HCT116 (cell line): ENCODE measurements at regions not wholly inside any gene's neighbourhood (a gene's known extent, or its start where the extent isn't known, plus 50 kb on each side); places are given as distances from the start of the nearest gene placed in this dataset.
A peak's percentile ranks its signal among the peaks of the same experiment; 100 is the strongest.

Source experiments
- ATAC-seq: fragments of 200-7000 bp; cut with Tn5 transposase; 2 replicates; pipeline ENCODE4 v1.9.1; 2020; ENCODE audit warnings: mild to moderate bottlenecking, moderate library complexity
- BruUV-seq: library from RNA; stranded (reverse); fragments of 400-500 nt; replicated peaks from 2 replicates; lab custom pipeline; 2021; lab: Mats Ljungman, UMichigan
- CTCF ChIA-PET: fragments of 300-600 bp; sonication (Branson Sonifier 250); formaldehyde crosslinking; loops from one replicate; lab custom pipeline; 2021; ENCODE audit warnings: antibody characterized with exemption; lab: Charles Lee
- POLR2A ChIA-PET: fragments of 300-600, 350-600 bp; sonication (Branson Sonifier 250); formaldehyde crosslinking; loops from one replicate; lab custom pipeline; 2021; ENCODE audit warnings: antibody characterized with exemption; lab: Charles Lee
- RAD21 ChIA-PET, 2 experiments: fragments of 300-600 bp; sonication (Branson Sonifier 250); formaldehyde crosslinking; loops; one replicate each; lab custom pipeline; 2023; ENCODE audit warnings: low total read pairs in 2 of 2; ENCODE audit not compliant: uncharacterized antibody in 2 of 2, unreplicated experiment in 2 of 2, low non-redundant PET in 1 of 2; lab: Charles Lee
- DNase-seq: peaks from one replicate; pipeline ENCODE4 v3.0.0-alpha.2; 2010; ENCODE audit warnings: low read depth, low spot score
- H2AFZ ChIP-seq: fragments of 200-600 bp; shearing (Covaris generic), sonication (generic); 2 replicates; pipeline ENCODE4 v1.6.1; 2017; ENCODE audit warnings: low read depth, mixed run types, mixed read lengths, antibody characterized with exemption, low read length; ENCODE audit not compliant: poor library complexity, severe bottlenecking
- H3K27ac ChIP-seq: 2 replicates; pipeline ENCODE4 v1.5.1; 2012; ENCODE audit warnings: low read depth, low read length
- H3K27me3 ChIP-seq: fragments of 200-600 bp; sonication (generic); 2 replicates; pipeline ENCODE4 v1.6.1; 2016; ENCODE audit warnings: mixed run types, low read length, mixed read lengths; ENCODE audit not compliant: insufficient read depth
- H3K36me3 ChIP-seq, 2 experiments: fragments of 200-500 bp in 1 of 2; fragments of 200-600 bp in 1 of 2; sonication (Bioruptor generic) in 1 of 2; sonication (generic) in 1 of 2; 2 replicates each; pipeline versions ENCODE4 v1.5.1 to v1.6.1; 2014 to 2016; ENCODE audit warnings: low read length in 2 of 2, inconsistent platforms in 1 of 2, mixed read lengths in 1 of 2, mixed run types in 1 of 2; ENCODE audit not compliant: insufficient read depth in 2 of 2, control insufficient read depth in 1 of 2
- H3K4me1 ChIP-seq, 2 experiments: fragments of 200-600 bp in 1 of 2; sonication (generic) in 1 of 2; 2 replicates each; pipeline versions ENCODE4 v1.5.1 to v1.6.1; 2012 to 2017; ENCODE audit warnings: low read length in 2 of 2, inconsistent platforms in 1 of 2, mild to moderate bottlenecking in 1 of 2, mixed read lengths in 1 of 2, mixed run types in 1 of 2, moderate library complexity in 1 of 2; ENCODE audit not compliant: insufficient read depth in 2 of 2, control insufficient read depth in 1 of 2
- H3K4me2 ChIP-seq: fragments of 200-600 bp; sonication (generic); 2 replicates; pipeline ENCODE4 v1.6.1; 2017; ENCODE audit warnings: mixed run types, low read length, mixed read lengths
- H3K4me3 ChIP-seq, 2 experiments: fragments of 200-600 bp in 1 of 2; sonication (generic) in 1 of 2; replicated peaks in 1 of 2; 2 replicates each; pipeline ENCODE4 v1.5.1; 2011 to 2016; ENCODE audit warnings: low read length in 2 of 2, control low read depth in 1 of 2, low read depth in 1 of 2, mild to moderate bottlenecking in 1 of 2, mixed read lengths in 1 of 2, mixed run types in 1 of 2
- H3K79me2 ChIP-seq: fragments of 200-600 bp; sonication (generic); 2 replicates; pipeline ENCODE4 v1.6.1; 2017; ENCODE audit warnings: mild to moderate bottlenecking, mixed run types, low read length, moderate library complexity, mixed read lengths; ENCODE audit not compliant: insufficient read depth
- H3K9ac ChIP-seq: fragments of 200-600 bp; sonication (generic); 2 replicates; pipeline ENCODE4 v1.6.1; 2016; ENCODE audit warnings: low read length, mixed read lengths
- H3K9me2 ChIP-seq: fragments of 200-600 bp; sonication (generic), shearing (Covaris generic); 2 replicates; pipeline ENCODE4 v1.6.1; 2017; ENCODE audit warnings: mixed run types, mild to moderate bottlenecking, moderate library complexity; ENCODE audit not compliant: insufficient read depth
- H3K9me3 ChIP-seq, 2 experiments: fragments of 200-500 bp in 1 of 2; fragments of 200-600 bp in 1 of 2; sonication (Bioruptor generic) in 1 of 2; sonication (generic) in 1 of 2; 2 replicates each; pipeline ENCODE4 v1.6.1; 2014 to 2017; ENCODE audit warnings: low read length in 2 of 2, mixed read lengths in 2 of 2, inconsistent platforms in 1 of 2, low read depth in 1 of 2, mild to moderate bottlenecking in 1 of 2, mixed run types in 1 of 2, moderate library complexity in 1 of 2; ENCODE audit not compliant: control insufficient read depth in 1 of 2, insufficient read depth in 1 of 2
- H4K20me1 ChIP-seq: fragments of 200-600 bp; sonication (generic), shearing (Covaris generic); 2 replicates; pipeline ENCODE4 v1.6.1; 2017; ENCODE audit warnings: mixed run types, mild to moderate bottlenecking, moderate library complexity; ENCODE audit not compliant: insufficient read depth
- ELF1 ChIP-seq: IDR thresholded peaks from 2 replicates; pipeline ENCODE4 v1.6.1; 2012; ENCODE audit warnings: low read depth, borderline replicate concordance
- JUND ChIP-seq: IDR thresholded peaks from 2 replicates; pipeline ENCODE4 v1.6.1; 2012
- ZFX ChIP-seq: fragments of 450-650 bp; IDR thresholded peaks from 2 replicates; pipeline ENCODE4 v1.6.1; 2017
- ZNF274 ChIP-seq: fragments of 200-500 bp; sonication (Bioruptor generic); IDR thresholded peaks from 2 replicates; pipeline ENCODE4 v1.6.1; 2014; ENCODE audit warnings: mild to moderate bottlenecking, low read depth, low read length, inconsistent platforms
- intact Hi-C: fragments of 100-400 bp; cut with micrococcal nuclease; formaldehyde crosslinking; loops from 2 replicates; pipeline ENCODE4 v1.10.0; 2022
- TF ChIP-seq, protein P1 (sequence below), 3 experiments: fragments of 200-600 bp in 1 of 3; sonication (generic) in 1 of 3; IDR thresholded peaks in 2 of 3; conservative IDR thresholded peaks in 1 of 3; 2 replicates each; pipeline ENCODE4 v1.5.1; 2012 to 2017; ENCODE audit warnings: low read depth in 2 of 3, low read length in 2 of 3, antibody characterized with exemption in 1 of 3, borderline replicate concordance in 1 of 3, control low read depth in 1 of 3, mild to moderate bottlenecking in 1 of 3, mixed read lengths in 1 of 3, mixed run types in 1 of 3, moderate library complexity in 1 of 3; ENCODE audit not compliant: insufficient read depth in 1 of 3

DNA sequence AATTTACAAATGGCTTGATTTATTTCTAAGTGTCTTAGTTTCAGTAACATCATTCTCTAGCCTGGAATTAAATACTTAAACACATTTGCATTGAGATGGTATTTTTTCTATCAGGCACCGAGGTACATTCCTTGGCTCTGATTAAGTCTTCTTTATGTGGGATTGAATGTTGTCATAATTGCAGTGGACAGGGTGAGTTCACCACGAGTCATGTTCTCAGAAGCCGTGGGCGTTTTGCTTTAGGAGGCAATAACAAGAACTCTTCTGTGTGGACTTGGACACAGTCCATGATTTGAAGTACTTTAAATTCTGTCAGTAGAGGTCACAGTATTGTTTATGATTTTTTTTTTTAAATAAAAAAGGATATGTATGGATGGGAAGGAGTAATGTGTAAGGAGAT, 57.1 kb upstream of the EFHC2 start (continued):
- TF ChIP-seq ELF1 = no peak

DNA sequence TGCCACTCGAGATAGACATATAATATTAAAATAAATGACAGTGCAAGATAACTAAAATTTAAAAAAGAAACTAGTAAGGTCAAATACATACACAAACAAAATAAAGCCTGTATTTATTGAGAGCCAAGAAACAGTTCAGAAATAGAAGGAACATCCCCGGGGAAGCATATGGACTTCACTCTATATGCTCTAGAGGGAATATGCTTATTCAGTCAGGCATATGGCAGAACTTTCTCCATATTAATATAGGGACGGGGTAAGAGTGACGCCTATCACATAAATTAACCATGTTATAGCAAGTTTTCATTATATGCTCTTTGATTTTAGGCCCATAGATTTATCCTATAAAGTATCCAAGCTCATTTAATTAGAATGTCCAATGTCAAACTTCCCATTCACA, 56.7 kb upstream of the EFHC2 start:
- H3K4me2 ChIP-seq = peak overlapping the region; percentile 56
- ATAC-seq (no peak; the same call in 1 of the 2 replicates), DNase-seq (no peak)
- no peak for TF ChIP-seq ELF1
- no peak for TF ChIP-seq ZNF274
- TF ChIP-seq ZFX = no peak
- TF ChIP-seq, protein P1, sequence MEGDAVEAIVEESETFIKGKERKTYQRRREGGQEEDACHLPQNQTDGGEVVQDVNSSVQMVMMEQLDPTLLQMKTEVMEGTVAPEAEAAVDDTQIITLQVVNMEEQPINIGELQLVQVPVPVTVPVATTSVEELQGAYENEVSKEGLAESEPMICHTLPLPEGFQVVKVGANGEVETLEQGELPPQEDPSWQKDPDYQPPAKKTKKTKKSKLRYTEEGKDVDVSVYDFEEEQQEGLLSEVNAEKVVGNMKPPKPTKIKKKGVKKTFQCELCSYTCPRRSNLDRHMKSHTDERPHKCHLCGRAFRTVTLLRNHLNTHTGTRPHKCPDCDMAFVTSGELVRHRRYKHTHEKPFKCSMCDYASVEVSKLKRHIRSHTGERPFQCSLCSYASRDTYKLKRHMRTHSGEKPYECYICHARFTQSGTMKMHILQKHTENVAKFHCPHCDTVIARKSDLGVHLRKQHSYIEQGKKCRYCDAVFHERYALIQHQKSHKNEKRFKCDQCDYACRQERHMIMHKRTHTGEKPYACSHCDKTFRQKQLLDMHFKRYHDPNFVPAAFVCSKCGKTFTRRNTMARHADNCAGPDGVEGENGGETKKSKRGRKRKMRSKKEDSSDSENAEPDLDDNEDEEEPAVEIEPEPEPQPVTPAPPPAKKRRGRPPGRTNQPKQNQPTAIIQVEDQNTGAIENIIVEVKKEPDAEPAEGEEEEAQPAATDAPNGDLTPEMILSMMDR (IDR thresholded peaks at IDR 0.05 in 2 of 3, conservative IDR thresholded peaks at IDR 0.05 in 1 of 3; ENCODE audit: borderline replicate concordance in 1 of 3, insufficient read depth in 1 of 3, low read depth in 2 of 3, low read length in 2 of 3) = no peak
- TF ChIP-seq JUND = no peak
- peaks cover 2 to 18% of the 10 kb centered on the region in 2 experiments; a peak in 3 of 4 replicates for H3K4me1 ChIP-seq
- H3K27ac ChIP-seq = no peak overlapping the region
- ChIA-PET RAD21 (no interaction called here), CTCF (no interaction called here), POLR2A (no interaction called here)
- H3K79me2 ChIP-seq = no peaks in the 10 kb centered on the region
- H3K9me2 ChIP-seq = no peaks in the 10 kb centered on the region
- peak overlapping the region; percentile 45 for H2AFZ ChIP-seq
- H3K27me3 ChIP-seq = no peaks in the 10 kb centered on the region
- no peak overlapping the region for H3K9ac ChIP-seq
- intact Hi-C loops = no loop called here
- no peak overlapping the region for H3K4me3 ChIP-seq
- no TSS peak for BruUV-seq
- no peaks in the 10 kb centered on the region for H4K20me1 ChIP-seq
- H3K36me3 ChIP-seq = no peaks in the 10 kb centered on the region
- H3K9me3 ChIP-seq = no peaks in the 10 kb centered on the region
